Tibial nerve (tissue), 4 donors: ENCODE measurements at regions not wholly inside any gene's neighbourhood (a gene's known extent, or its start where the extent isn't known, plus 50 kb on each side); places are given as distances from the start of the nearest gene placed in this dataset.

Experiments
- EP300 ChIP-seq, 2 donors: sonication (generic); formaldehyde crosslinking; IDR thresholded peaks; one replicate each; pipeline ENCODE4 v1.6.1; 2017; ENCODE audit warnings: antibody characterized with exemption in 2 of 2, mild to moderate bottlenecking in 1 of 2
- TF ChIP-seq, protein P1 (sequence below), 5 experiments: fragments of 200-600 bp in 3 of 5; fragments of 450-650 bp in 2 of 5; sonication (generic) in 3 of 5; IDR thresholded peaks; one replicate each; pipeline ENCODE4 v1.5.1; 2016 to 2019; ENCODE audit warnings: antibody characterized with exemption in 5 of 5, mild to moderate bottlenecking in 3 of 5, moderate library complexity in 2 of 5

DNA sequence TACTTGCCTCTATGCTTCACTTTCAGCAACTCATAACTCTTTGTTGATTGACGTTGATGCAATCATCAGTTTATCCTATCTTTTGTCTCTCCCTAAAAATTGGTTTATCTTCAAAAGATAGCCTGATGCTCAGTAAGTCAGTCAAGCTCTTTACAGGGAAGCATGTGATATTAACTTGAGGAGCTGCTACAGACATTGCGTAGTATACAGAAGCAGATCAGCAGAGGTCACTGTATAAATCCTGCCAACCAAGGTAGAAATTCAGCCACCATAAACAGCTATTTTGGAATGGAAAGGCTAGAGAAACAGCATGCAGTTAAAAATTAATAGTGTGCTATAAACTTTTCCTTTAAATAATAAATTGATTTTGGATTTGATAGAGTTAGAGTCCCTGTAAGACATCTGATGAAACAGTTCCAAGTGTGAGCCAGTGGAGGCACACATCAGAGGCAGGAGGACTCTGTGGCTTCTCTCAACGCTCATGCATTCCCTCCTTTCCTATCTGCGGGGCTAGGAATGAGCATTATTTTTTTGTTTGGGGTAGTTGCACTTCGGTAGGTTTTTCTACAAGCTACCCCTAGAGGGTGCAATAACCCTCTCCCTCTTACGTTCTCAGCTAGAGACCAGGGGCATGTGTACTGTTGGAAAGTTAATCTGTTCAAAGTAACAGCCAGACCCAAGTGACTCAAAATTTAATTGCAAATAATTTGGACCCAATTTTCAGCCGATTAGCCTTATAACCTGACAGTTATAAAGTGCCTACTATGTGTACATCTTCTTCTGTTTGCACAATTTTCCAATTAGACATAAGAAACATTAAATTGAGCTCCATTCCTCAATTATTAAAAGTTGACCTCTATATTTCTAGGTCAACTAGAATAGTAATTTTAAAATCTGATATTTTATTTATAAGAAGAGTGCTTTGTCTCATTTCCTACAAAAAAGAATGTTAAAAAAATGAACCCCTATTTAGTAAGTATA, 647.7 kb upstream of the SOX9 start:
- TF ChIP-seq EP300 (IDR thresholded peaks at IDR 0.05) = no peak
- TF ChIP-seq, protein P1, sequence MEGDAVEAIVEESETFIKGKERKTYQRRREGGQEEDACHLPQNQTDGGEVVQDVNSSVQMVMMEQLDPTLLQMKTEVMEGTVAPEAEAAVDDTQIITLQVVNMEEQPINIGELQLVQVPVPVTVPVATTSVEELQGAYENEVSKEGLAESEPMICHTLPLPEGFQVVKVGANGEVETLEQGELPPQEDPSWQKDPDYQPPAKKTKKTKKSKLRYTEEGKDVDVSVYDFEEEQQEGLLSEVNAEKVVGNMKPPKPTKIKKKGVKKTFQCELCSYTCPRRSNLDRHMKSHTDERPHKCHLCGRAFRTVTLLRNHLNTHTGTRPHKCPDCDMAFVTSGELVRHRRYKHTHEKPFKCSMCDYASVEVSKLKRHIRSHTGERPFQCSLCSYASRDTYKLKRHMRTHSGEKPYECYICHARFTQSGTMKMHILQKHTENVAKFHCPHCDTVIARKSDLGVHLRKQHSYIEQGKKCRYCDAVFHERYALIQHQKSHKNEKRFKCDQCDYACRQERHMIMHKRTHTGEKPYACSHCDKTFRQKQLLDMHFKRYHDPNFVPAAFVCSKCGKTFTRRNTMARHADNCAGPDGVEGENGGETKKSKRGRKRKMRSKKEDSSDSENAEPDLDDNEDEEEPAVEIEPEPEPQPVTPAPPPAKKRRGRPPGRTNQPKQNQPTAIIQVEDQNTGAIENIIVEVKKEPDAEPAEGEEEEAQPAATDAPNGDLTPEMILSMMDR (IDR thresholded peaks at IDR 0.05) = peak; percentile 25 to 36 (median 27)
